Skin of body (tissue), 1 donor: ENCODE measurements at regions not wholly inside any gene's neighbourhood (a gene's known extent, or its start where the extent isn't known, plus 50 kb on each side); places are given as distances from the start of the nearest gene placed in this dataset.
"Not testable (repeated sequence)": the region's sequence is repeated elsewhere in the genome, so short reads cannot be mapped to it uniquely, and the experiment has no call there.

Source experiments
- DNase-seq: peaks from one replicate; lab custom pipeline; 2025; lab: John Stamatoyannopoulos, UW

DNA sequence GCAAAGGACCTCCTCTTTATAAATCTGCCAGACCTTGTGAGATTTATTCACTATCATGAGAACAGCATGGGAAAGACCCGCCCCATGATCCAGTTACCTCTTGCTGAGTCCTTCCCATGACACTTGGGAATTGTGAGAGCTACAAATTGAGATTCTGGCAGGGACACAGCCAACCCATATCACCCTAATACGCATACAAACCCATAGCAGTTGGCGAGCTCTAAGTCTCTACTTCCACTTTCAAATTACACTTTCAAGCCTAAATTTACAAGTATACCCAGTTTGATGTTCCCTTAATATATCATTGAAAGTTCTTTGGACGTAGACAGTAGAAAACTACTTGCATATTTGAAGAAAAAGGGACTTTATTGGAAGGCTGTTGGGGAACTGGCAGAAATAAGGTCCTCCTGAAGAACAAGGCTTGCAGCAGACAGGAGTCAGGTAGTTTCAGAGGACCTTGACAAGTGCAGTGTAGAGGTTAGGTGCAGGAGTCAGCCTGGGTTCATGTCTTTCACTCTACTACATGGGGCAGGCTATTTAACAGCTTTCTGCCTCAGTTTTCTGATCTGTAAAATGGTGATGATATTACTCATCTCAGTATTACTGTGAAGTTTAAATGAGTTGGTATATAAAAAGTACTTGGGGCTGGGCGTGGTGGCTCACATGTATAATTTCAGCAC, 107.9 kb upstream of the EEF2KMT start:
- no peak for DNase-seq

GRCh38 chr16:5203675-5204074, 106.1 kb upstream of the EEF2KMT start:
- DNase-seq = not testable (repeated sequence)

GRCh38 chr16:5200123-5200522, 102.5 kb upstream of the EEF2KMT start:
- no peak for DNase-seq

- DNase-seq = no peak
Observed at GRCh38 chr16:5196204-5196603, 98.6 kb upstream of the EEF2KMT start.

- no peak for DNase-seq
Observed at GRCh38 chr16:5193861-5194260, 96.3 kb upstream of the EEF2KMT start.

DNA sequence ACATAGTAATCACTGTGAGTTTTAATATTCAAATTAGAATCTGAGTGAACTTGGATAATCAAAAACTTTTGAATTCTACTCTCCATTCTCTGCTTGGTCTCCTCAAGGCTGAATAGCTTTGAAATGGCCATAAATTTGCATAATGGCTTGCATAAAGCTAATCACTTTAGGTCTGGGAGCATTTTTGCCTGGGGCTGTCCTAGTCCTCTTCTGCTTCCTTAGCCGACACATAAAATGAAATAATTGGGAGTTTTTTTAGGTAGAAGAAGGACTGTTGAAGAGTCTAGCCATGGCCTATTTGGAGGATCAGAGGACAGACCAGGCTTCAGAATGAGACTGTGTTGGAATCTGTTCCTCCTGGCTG, 91.4 kb upstream of the EEF2KMT start:
- DNase-seq = no peak

- no peak for DNase-seq
Observed at GRCh38 chr16:5188318-5188988, 90.9 kb upstream of the EEF2KMT start.

GRCh38 chr16:5187402-5187952, 89.9 kb upstream of the EEF2KMT start:
- DNase-seq = no peak

GRCh38 chr16:5186381-5186903, 88.8 kb upstream of the EEF2KMT start:
- DNase-seq = no peak

DNA sequence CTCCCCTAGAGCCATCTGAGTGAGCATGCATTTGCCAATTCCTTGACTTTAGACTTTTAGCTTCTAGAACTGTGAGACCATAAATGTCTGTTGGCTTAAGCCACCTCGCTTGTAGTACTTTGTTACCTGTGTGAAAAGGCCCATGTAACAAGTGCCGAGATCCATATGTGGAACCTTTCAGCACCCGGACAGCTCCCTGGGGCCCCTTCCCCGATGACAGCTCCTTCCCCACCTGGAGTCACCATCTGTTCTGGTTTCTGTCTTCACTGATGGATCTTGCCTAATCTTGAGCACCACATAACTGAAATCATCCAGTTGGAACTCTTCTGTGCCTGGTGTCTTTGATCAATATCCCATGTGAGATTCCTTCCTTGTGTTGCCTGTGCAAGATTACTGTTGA, 78.9 kb upstream of the EEF2KMT start:
- no peak for DNase-seq

DNA sequence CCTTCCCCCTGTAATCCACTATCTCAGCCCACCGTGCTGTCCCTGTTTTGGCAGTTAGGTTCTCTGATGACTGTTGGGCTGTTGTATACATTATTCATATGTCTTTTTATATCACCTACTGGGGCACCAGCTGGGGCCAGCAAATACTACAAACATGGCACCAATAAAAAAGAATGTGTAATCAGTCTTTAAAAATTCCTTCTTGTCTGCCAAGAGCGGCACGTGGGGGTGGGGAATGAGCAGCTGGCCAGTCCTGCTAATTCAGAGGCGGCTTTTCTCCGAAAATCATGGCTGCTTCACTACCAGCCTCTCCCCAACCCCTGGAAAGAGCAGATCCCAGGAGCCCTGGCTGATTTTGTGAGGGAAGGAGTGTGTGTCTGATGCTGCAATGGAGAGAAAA, 77.7 kb upstream of the EEF2KMT start:
- DNase-seq = no peak

- no peak for DNase-seq
Observed at GRCh38 chr16:5166486-5166885, 68.9 kb upstream of the EEF2KMT start.

DNA sequence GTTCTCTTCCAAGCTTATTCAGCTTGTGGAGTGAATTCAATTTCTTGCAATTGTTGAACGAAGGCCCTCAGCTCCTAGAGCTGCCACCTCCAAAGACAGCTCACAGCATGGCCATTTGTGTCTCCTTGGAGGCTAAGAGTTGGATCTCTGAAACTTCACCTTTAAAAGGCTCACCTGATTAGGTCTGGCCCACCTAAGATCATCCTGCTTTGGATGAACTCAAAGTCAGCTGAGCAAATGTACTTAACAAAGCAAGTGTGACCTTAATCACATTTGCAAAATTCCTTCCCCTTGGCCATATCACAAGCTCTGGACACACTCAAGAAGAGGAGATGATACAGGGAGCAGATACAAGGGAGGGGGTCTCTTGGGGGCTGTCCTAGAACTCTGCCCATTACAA, 67.8 kb upstream of the EEF2KMT start:
- not testable (repeated sequence) for DNase-seq

DNA sequence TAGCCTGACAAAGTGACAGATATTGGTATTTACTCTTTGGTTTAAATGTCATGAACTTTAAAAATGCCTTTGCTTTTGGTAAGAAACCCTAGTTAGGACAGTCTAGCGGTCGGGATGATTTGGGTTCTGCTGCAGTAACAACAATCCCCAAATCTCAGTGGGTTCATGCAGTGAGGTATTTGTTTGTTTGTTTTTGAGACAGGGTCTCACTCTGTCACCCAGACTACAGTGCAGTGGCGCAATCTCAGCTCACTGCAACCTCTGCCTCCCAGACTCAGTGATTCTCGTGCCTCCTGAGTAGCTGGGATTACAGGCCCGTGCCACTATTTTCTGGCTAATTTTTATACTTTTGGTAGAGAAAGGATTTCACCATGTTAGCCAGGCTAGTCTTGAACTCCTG, 65.2 kb upstream of the EEF2KMT start:
- DNase-seq = not testable (repeated sequence)

DNA sequence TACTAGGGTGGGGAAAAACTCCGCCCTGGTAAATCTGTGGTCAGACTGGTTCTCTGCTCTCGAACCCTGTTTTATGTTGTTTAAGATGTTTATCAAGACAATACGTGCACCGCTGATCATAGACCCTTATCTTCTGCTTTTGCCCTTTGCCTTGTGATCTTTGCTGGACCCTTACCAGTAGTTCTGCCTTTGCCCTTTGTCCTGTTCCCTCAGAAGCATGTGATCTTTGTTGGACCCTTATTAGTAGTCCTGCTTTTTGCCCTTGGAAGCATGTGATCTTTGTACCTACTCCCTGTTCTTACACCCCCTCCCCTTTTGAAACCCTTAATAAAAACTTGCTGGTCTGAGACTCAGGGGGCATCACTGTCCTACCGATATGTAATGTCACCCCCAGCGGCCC, 64.3 kb upstream of the EEF2KMT start:
- not testable (repeated sequence) for DNase-seq

GRCh38 chr16:5160010-5160409, 62.4 kb upstream of the EEF2KMT start:
- DNase-seq = not testable (repeated sequence)

DNA sequence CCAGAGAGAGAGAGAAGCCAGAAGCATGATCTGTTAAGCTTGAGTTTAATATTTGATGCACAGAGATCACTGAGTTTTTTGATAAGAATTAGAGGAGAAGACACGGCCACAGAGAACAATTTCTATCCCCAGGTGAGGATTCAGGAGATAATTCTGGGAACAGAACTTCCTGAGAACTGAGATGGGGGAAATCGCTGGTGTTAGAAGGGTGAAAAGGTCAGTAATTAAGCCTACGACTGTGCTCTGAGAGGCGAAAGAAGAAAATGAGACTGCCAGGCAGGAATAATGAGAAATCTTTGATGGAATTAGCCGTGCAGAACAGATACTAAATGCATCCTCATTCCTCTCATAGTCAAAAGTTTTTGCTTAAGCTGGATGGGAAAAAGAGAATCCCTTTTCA, 61.9 kb upstream of the EEF2KMT start:
- not testable (repeated sequence) for DNase-seq

- DNase-seq = no peak
Observed at GRCh38 chr16:5158494-5158893, 60.9 kb upstream of the EEF2KMT start.

- not testable (repeated sequence) for DNase-seq
Observed at GRCh38 chr16:5156486-5156885, 58.9 kb upstream of the EEF2KMT start.

GRCh38 chr16:5154006-5154405, 56.4 kb upstream of the EEF2KMT start:
- DNase-seq = not testable (repeated sequence)

GRCh38 chr16:5151409-5151808, 53.8 kb upstream of the EEF2KMT start:
- not testable (repeated sequence) for DNase-seq
